HepG2 (cell line): ENCODE measurements at regions not wholly inside any gene's neighbourhood (a gene's known extent, or its start where the extent isn't known, plus 50 kb on each side); places are given as distances from the start of the nearest gene placed in this dataset.

ENCODE experiments used
- ATAC-seq: fragments of 200-7000 bp; cut with Tn5 transposase; 3 replicates; pipeline ENCODE4 v1.9.1; 2020; ENCODE audit warnings: mild to moderate bottlenecking, moderate library complexity
- BruUV-seq: library from RNA; stranded (reverse); fragments of 400-500 nt; replicated peaks from 2 replicates; lab custom pipeline; 2021; lab: Mats Ljungman, UMichigan
- CTCF ChIA-PET: fragments of 300-600 bp; formaldehyde crosslinking; extraction: SDS; loops from one replicate; lab custom pipeline; 2021; ENCODE audit warnings: low total read pairs, inconsistent platforms, low intra/inter-chr PET ratio; lab: Yijun Ruan, JAX
- POLR2A ChIA-PET: fragments of 350-600 bp; sonication (Branson Sonifier 250); formaldehyde crosslinking; loops from one replicate; lab custom pipeline; 2020; ENCODE audit warnings: antibody characterized with exemption, inconsistent platforms; lab: Yijun Ruan, JAX
- DNase-seq: peaks from one replicate; pipeline ENCODE4 v3.0.0-alpha.2; 2015; ENCODE audit warnings: low spot score
- FAIRE-seq: peaks from 3 replicates; lab custom pipeline; 2011; peaks lifted over from hg19 to GRCh38; lab: Jason Lieb, UNC
- H2AFZ ChIP-seq: one replicate; pipeline ENCODE4 v1.6.1; 2011; ENCODE audit warnings: low read length, inconsistent platforms
- H3K27ac ChIP-seq: fragments of 300-600 bp; 3 replicates; pipeline ENCODE4 v1.8.0; 2011; ENCODE audit warnings: mixed run types, mild to moderate bottlenecking, mixed read lengths, low read length, inconsistent platforms; ENCODE audit not compliant: insufficient read depth; ENCODE audit errors: extremely low read length
- H3K27me3 ChIP-seq, 2 experiments: fragments of 200-600 bp in 1 of 2; 2 replicates in 1 of 2; 3 replicates in 1 of 2; pipeline versions ENCODE4 v1.6.0 to v1.8.0; 2011; ENCODE audit warnings: low read length in 2 of 2, mild to moderate bottlenecking in 2 of 2, moderate library complexity in 2 of 2, inconsistent platforms in 1 of 2; ENCODE audit not compliant: insufficient read depth in 2 of 2, control insufficient read depth in 1 of 2
- H3K36me3 ChIP-seq, 2 experiments: fragments of 200-600 bp in 1 of 2; replicated peaks in 1 of 2; 2 replicates in 1 of 2; 3 replicates in 1 of 2; pipeline versions ENCODE4 v1.5.1 to v1.8.0; 2011; ENCODE audit warnings: low read length in 2 of 2, inconsistent platforms in 1 of 2; ENCODE audit not compliant: insufficient read depth in 2 of 2, control insufficient read depth in 1 of 2
- H3K4me1 ChIP-seq: 2 replicates; pipeline ENCODE4 v1.5.1; 2012; ENCODE audit warnings: low read length, inconsistent platforms; ENCODE audit not compliant: insufficient read depth
- H3K4me2 ChIP-seq: 2 replicates; pipeline ENCODE4 v1.6.0; 2011; ENCODE audit warnings: low read depth, low read length, inconsistent platforms
- H3K4me3 ChIP-seq, 3 experiments: fragments of 200-600 bp in 1 of 3; sonication (generic), shearing (Covaris generic) in 1 of 3; replicated peaks in 1 of 3; 2 replicates each; pipeline ENCODE4 v1.5.1; 2011 to 2016; ENCODE audit warnings: low read length in 3 of 3, inconsistent platforms in 2 of 3, low read depth in 2 of 3, mild to moderate bottlenecking in 2 of 3, control low read depth in 1 of 3, mixed read lengths in 1 of 3; ENCODE audit not compliant: insufficient read depth in 1 of 3
- H3K79me2 ChIP-seq: one replicate; pipeline ENCODE4 v1.6.1; 2011; ENCODE audit warnings: low read length, inconsistent platforms; ENCODE audit not compliant: insufficient read depth
- H3K9ac ChIP-seq: 2 replicates; pipeline ENCODE4 v1.6.0; 2011; ENCODE audit warnings: mild to moderate bottlenecking, low read depth, low read length, inconsistent platforms; ENCODE audit not compliant: insufficient read depth
- H3K9me3 ChIP-seq: 2 replicates; pipeline ENCODE4 v1.5.1; 2012; ENCODE audit warnings: mild to moderate bottlenecking, low read length
- H4K20me1 ChIP-seq: 2 replicates; pipeline ENCODE4 v1.6.0; 2011; ENCODE audit warnings: inconsistent platforms, mild to moderate bottlenecking, low read length, moderate library complexity; ENCODE audit not compliant: insufficient read depth
- DNMT1 ChIP-seq: sonication (generic); formaldehyde crosslinking; IDR thresholded peaks from 2 replicates; pipeline ENCODE4 v1.5.1; 2020; ENCODE audit warnings: mild to moderate bottlenecking, missing genetic modification reagents
- NFRKB ChIP-seq: fragments of 450-650 bp; IDR thresholded peaks from 2 replicates; pipeline ENCODE4 v1.6.1; 2017
- SNAI1 ChIP-seq: sonication (generic); formaldehyde crosslinking; IDR thresholded peaks from 2 replicates; pipeline ENCODE4 v1.5.0; 2020; ENCODE audit warnings: mild to moderate bottlenecking, missing genetic modification reagents, borderline replicate concordance
- ZNF720 ChIP-seq: sonication (generic); formaldehyde crosslinking; IDR thresholded peaks from 2 replicates; pipeline ENCODE4 v1.4.0; 2020; ENCODE audit warnings: missing genetic modification reagents
- ZSCAN20 ChIP-seq: sonication (generic); formaldehyde crosslinking; IDR thresholded peaks from 2 replicates; pipeline ENCODE4 v1.4.0; 2020; ENCODE audit warnings: missing genetic modification reagents, mild to moderate bottlenecking, borderline replicate concordance
- WGBS: methylation state at CpG from one replicate; pipeline ENCODE4 v1.1.6; 2017; ENCODE audit warnings: low lambda C conversion rate; 5-methylcytosine and 5-hydroxymethylcytosine counted together
- in situ Hi-C: cut with HindIII; loops from 2 replicates; pipeline ENCODE4 v1.10.0; 2017; ENCODE audit warnings: low pct_unique_long_range_greater_than_20kb; ENCODE audit not compliant: extremely low pct_ligation_motif_present
- intact Hi-C: fragments of 100-400 bp; cut with micrococcal nuclease; formaldehyde crosslinking; loops from one replicate; pipeline ENCODE4 v1.10.0; 2022; ENCODE audit not compliant: unreplicated experiment
- TF ChIP-seq, protein P1 (sequence below): sonication (generic); formaldehyde crosslinking; conservative IDR thresholded peaks from 2 replicates; pipeline ENCODE4 v1.8.0; 2022; ENCODE audit warnings: missing genetic modification reagents
- TF ChIP-seq, protein P2 (sequence below): sonication (generic); formaldehyde crosslinking; IDR thresholded peaks from 2 replicates; pipeline ENCODE4 v1.5.0; 2020; ENCODE audit warnings: missing genetic modification reagents
- TF ChIP-seq, protein P3 (sequence below): sonication (generic); formaldehyde crosslinking; IDR thresholded peaks from 2 replicates; pipeline ENCODE4; 2020; ENCODE audit warnings: missing genetic modification reagents, mild to moderate bottlenecking, borderline replicate concordance
- TF ChIP-seq, protein P4 (sequence below): sonication (generic); formaldehyde crosslinking; IDR thresholded peaks from 2 replicates; pipeline ENCODE4 v1.8.1; 2022; ENCODE audit warnings: mild to moderate bottlenecking, missing genetic modification reagents

DNA sequence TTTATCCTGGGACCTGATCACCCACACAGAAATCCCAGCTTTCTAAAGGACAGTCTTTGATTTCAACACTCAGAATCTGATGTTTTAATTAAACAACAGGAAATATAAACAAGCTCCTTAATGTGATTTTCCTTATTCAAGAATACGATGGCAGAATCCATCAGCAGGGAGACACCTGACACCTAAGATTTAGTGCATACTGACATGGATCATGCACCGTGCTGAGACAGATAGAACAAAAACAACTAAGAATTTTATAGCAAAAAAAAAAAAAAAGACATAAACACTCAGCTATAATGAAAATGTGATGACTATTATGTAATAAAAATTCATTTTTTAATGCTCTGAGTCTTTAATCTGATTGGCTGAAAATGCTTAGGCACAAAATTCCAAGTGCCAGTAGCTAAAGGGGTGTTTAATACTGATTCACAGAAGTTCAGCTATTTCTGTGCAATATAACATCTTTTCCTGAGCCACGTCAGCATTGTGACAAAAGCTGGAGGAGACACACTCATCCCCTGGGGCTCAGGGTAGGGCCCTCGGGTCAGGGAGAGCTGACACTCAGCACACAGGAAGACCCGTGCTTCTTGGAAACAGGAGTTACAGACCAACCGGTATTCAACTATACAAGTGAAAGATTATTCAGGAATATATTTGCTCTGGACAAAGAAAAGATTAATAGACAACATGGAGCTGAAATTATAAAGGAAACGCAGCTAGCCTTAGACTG lies 247.4 kb downstream of the FBXO15 start (continued):
- TF ChIP-seq ZSCAN20 (CRISPR knock-in tag) = no peak
- TF ChIP-seq, all 625 proteins: peak for 0

DNA sequence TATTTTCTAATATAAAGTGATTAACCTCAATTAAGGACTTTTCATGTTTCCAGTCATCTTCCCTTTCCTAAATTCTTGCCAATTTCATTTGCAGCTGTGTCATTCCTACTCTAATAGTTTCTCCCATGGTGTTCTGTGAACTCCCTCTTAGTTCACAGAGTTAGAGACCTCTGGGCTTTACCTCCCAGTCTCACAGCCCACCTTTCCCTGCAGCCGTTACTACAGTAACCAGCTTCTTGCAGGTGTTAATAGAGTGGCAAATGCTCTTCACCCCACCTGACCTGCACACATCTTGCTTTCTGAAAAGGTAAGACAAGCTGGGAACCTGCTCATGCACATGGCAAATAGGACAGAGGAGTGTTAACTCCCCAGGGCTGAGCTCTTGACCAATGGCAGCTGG lies 250.1 kb downstream of the FBXO15 start:
- no peak overlapping the region for H2AFZ ChIP-seq
- in situ Hi-C loops (no loop called here), intact Hi-C loops (no loop called here)
- H3K4me2 ChIP-seq = no peak overlapping the region
- H3K9ac ChIP-seq = no peak overlapping the region
- FAIRE-seq = no peak
- H3K27me3 ChIP-seq = no peaks in the 10 kb centered on the region; a peak in 1 of 5 replicates
- H3K9me3 ChIP-seq = no peaks in the 10 kb centered on the region
- H3K4me1 ChIP-seq = no peaks in the 10 kb centered on the region
- no peaks in the 10 kb centered on the region for H4K20me1 ChIP-seq
- H3K36me3 ChIP-seq = no peaks in the 10 kb centered on the region
- 8% methylated on average over 1 of the region's 1 CpG for WGBS
- ChIA-PET CTCF (no interaction called here), POLR2A (no interaction called here)
- no peaks in the 10 kb centered on the region for H3K79me2 ChIP-seq
- no TSS peak for BruUV-seq
- TF ChIP-seq, protein P1, sequence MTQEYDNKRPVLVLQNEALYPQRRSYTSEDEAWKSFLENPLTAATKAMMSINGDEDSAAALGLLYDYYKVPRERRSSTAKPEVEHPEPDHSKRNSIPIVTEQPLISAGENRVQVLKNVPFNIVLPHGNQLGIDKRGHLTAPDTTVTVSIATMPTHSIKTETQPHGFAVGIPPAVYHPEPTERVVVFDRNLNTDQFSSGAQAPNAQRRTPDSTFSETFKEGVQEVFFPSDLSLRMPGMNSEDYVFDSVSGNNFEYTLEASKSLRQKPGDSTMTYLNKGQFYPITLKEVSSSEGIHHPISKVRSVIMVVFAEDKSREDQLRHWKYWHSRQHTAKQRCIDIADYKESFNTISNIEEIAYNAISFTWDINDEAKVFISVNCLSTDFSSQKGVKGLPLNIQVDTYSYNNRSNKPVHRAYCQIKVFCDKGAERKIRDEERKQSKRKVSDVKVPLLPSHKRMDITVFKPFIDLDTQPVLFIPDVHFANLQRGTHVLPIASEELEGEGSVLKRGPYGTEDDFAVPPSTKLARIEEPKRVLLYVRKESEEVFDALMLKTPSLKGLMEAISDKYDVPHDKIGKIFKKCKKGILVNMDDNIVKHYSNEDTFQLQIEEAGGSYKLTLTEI (CRISPR knock-in tag) = no peak
- no peak overlapping the region for H3K4me3 ChIP-seq
- no peak for DNase-seq
- no peak for ATAC-seq
- H3K27ac ChIP-seq = no peak overlapping the region

DNA sequence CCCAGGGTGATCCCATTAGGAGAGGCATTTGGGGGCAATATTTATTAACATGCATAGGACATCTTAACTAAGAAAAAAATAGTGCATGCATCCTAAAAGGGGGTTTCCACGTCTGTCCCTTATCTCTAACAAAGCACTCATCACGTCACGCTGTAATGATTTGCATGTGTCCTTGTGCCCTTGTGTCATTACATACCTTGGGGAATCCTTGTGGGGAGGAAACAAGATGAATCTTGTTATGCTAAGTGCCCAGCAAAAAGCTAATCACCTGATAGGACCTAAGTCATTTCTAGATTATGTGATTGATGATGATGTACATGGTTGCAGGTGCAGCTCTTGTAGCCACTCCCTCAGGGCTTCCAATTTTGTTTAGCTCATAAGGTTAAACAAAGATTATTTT lies 250.9 kb downstream of the FBXO15 start:
- H3K27me3 ChIP-seq = no peaks in the 10 kb centered on the region; a peak in 1 of 5 replicates
- ATAC-seq = no peak
- POLR2A ChIA-PET = no interaction called here
- no peaks in the 10 kb centered on the region for H3K9me3 ChIP-seq
- H4K20me1 ChIP-seq = no peaks in the 10 kb centered on the region
- in situ Hi-C loops = no loop called here
- H2AFZ ChIP-seq = no peak overlapping the region
- no peaks in the 10 kb centered on the region for H3K79me2 ChIP-seq
- 11% methylated on average over 3 of the region's 3 CpGs for whole genome bisulfite sequencing
- H3K9ac ChIP-seq = no peak overlapping the region
- BruUV-seq = no TSS peak
- H3K27ac ChIP-seq = no peak overlapping the region
- H3K4me1 ChIP-seq = no peaks in the 10 kb centered on the region
- no peaks in the 10 kb centered on the region for H3K36me3 ChIP-seq
- DNase-seq = no peak
- FAIRE-seq = no peak
- H3K4me3 ChIP-seq = no peak overlapping the region
- CTCF ChIA-PET = no interaction called here
- intact Hi-C loops = no loop called here
- H3K4me2 ChIP-seq = no peak overlapping the region
- TF ChIP-seq, protein P2, sequence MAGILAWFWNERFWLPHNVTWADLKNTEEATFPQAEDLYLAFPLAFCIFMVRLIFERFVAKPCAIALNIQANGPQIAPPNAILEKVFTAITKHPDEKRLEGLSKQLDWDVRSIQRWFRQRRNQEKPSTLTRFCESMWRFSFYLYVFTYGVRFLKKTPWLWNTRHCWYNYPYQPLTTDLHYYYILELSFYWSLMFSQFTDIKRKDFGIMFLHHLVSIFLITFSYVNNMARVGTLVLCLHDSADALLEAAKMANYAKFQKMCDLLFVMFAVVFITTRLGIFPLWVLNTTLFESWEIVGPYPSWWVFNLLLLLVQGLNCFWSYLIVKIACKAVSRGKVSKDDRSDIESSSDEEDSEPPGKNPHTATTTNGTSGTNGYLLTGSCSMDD (CRISPR knock-in tag) = no peak
- TF ChIP-seq, protein P3, sequence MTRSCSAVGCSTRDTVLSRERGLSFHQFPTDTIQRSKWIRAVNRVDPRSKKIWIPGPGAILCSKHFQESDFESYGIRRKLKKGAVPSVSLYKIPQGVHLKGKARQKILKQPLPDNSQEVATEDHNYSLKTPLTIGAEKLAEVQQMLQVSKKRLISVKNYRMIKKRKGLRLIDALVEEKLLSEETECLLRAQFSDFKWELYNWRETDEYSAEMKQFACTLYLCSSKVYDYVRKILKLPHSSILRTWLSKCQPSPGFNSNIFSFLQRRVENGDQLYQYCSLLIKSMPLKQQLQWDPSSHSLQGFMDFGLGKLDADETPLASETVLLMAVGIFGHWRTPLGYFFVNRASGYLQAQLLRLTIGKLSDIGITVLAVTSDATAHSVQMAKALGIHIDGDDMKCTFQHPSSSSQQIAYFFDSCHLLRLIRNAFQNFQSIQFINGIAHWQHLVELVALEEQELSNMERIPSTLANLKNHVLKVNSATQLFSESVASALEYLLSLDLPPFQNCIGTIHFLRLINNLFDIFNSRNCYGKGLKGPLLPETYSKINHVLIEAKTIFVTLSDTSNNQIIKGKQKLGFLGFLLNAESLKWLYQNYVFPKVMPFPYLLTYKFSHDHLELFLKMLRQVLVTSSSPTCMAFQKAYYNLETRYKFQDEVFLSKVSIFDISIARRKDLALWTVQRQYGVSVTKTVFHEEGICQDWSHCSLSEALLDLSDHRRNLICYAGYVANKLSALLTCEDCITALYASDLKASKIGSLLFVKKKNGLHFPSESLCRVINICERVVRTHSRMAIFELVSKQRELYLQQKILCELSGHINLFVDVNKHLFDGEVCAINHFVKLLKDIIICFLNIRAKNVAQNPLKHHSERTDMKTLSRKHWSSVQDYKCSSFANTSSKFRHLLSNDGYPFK (CRISPR knock-in tag) = no peak
- no peak for TF ChIP-seq SNAI1 (CRISPR knock-in tag)
- no peak for TF ChIP-seq DNMT1
- TF ChIP-seq, protein P4, sequence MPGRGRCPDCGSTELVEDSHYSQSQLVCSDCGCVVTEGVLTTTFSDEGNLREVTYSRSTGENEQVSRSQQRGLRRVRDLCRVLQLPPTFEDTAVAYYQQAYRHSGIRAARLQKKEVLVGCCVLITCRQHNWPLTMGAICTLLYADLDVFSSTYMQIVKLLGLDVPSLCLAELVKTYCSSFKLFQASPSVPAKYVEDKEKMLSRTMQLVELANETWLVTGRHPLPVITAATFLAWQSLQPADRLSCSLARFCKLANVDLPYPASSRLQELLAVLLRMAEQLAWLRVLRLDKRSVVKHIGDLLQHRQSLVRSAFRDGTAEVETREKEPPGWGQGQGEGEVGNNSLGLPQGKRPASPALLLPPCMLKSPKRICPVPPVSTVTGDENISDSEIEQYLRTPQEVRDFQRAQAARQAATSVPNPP (CRISPR knock-in tag) = no peak
- no peak for TF ChIP-seq NFRKB
- no peak for TF ChIP-seq ZNF720 (CRISPR knock-in tag)
